Astrocyte (in vitro differentiated cells and primary cell): ENCODE measurements at regions not wholly inside any gene's neighbourhood (a gene's known extent, or its start where the extent isn't known, plus 50 kb on each side); places are given as distances from the start of the nearest gene placed in this dataset.

Experiments used
- DNase-seq: peaks from one replicate; pipeline ENCODE4 v3.0.0-alpha.2; 2010; ENCODE audit warnings: low read depth
- FAIRE-seq: peaks from 2 replicates; lab custom pipeline; 2011; peaks lifted over from hg19 to GRCh38; lab: Jason Lieb, UNC
- H2AFZ ChIP-seq: 2 replicates; pipeline ENCODE4 v1.6.0; 2012; ENCODE audit warnings: low read depth, low read length, inconsistent platforms
- H3K27ac ChIP-seq: 2 replicates; pipeline ENCODE4 v1.5.1; 2011; ENCODE audit warnings: low read depth, low read length, inconsistent platforms
- H3K27me3 ChIP-seq: 2 replicates; pipeline ENCODE4 v1.6.0; 2011; ENCODE audit warnings: low read length, inconsistent platforms; ENCODE audit not compliant: insufficient read depth
- H3K36me3 ChIP-seq: 2 replicates; pipeline ENCODE4 v1.5.1; 2011; ENCODE audit warnings: low read length, inconsistent platforms; ENCODE audit not compliant: insufficient read depth
- H3K4me1 ChIP-seq: 2 replicates; pipeline ENCODE4 v1.5.1; 2011; ENCODE audit warnings: low read length, inconsistent platforms; ENCODE audit not compliant: insufficient read depth
- H3K4me2 ChIP-seq: 2 replicates; pipeline ENCODE4 v1.6.0; 2012; ENCODE audit warnings: low read length, inconsistent platforms
- H3K4me3 ChIP-seq: 2 replicates; pipeline ENCODE4 v1.5.1; 2011; ENCODE audit warnings: low read depth, mild to moderate bottlenecking, low read length, inconsistent platforms; ENCODE audit not compliant: insufficient read depth
- H3K79me2 ChIP-seq: 2 replicates; pipeline ENCODE4 v1.6.0; 2012; ENCODE audit warnings: mild to moderate bottlenecking, low read length, inconsistent platforms; ENCODE audit not compliant: insufficient read depth
- H3K9ac ChIP-seq: 2 replicates; pipeline ENCODE4 v1.6.0; 2012; ENCODE audit warnings: mild to moderate bottlenecking, low read length, inconsistent platforms
- H3K9me3 ChIP-seq: 2 replicates; pipeline ENCODE4 v1.5.1; 2012; ENCODE audit warnings: low read depth, mild to moderate bottlenecking, low read length, inconsistent platforms; ENCODE audit not compliant: insufficient read depth
- H4K20me1 ChIP-seq: 2 replicates; pipeline ENCODE4 v1.6.0; 2012; ENCODE audit warnings: low read length, inconsistent platforms; ENCODE audit not compliant: insufficient read depth
- H3K27ac Mint-ChIP-seq: one replicate; pipeline ENCODE4 v1.8.0; 2021; ENCODE audit warnings: mild to moderate bottlenecking, mixed read lengths; ENCODE audit not compliant: unreplicated experiment
- H3K27me3 Mint-ChIP-seq: one replicate; pipeline ENCODE4 v1.8.0; 2021; ENCODE audit warnings: low read depth, mixed read lengths; ENCODE audit not compliant: unreplicated experiment
- H3K36me3 Mint-ChIP-seq: one replicate; pipeline ENCODE4 v1.8.0; 2021; ENCODE audit warnings: low read depth, mixed read lengths; ENCODE audit not compliant: unreplicated experiment
- H3K4me1 Mint-ChIP-seq: one replicate; pipeline ENCODE4 v1.8.0; 2021; ENCODE audit warnings: low read depth, mixed read lengths; ENCODE audit not compliant: unreplicated experiment
- H3K4me3 Mint-ChIP-seq: one replicate; pipeline ENCODE4 v1.8.0; 2021; ENCODE audit warnings: mild to moderate bottlenecking, moderate library complexity, mixed read lengths; ENCODE audit not compliant: unreplicated experiment
- H3K9me3 Mint-ChIP-seq: one replicate; pipeline ENCODE4 v1.8.0; 2021; ENCODE audit warnings: mild to moderate bottlenecking, mixed read lengths; ENCODE audit not compliant: unreplicated experiment
- CTCF ChIP-seq: IDR thresholded peaks from 2 replicates; pipeline ENCODE4 v1.5.1; 2011; ENCODE audit warnings: low read depth, mild to moderate bottlenecking, inconsistent platforms, low read length, moderate library complexity; ENCODE audit not compliant: insufficient read depth
- EZH2 ChIP-seq: IDR thresholded peaks from 2 replicates; pipeline ENCODE4 v1.6.1; 2012; ENCODE audit warnings: mild to moderate bottlenecking, low read length, inconsistent platforms; ENCODE audit not compliant: insufficient read depth

- Mint-ChIP-seq H3K9me3 (no peaks in the 10 kb centered on the region), H3K4me3 (no peak overlapping the region)
Measured at GRCh38 chr4:111720866-111721265, 424.4 kb upstream of the FAM241A start.

GRCh38 chr4:111722213-111722720 lies 423.0 kb upstream of the FAM241A start:
- no peak for TF ChIP-seq CTCF
- TF ChIP-seq EZH2: no peak
- H4K20me1 ChIP-seq: no peaks in the 10 kb centered on the region
- no peak overlapping the region for H3K27ac Mint-ChIP-seq

More at GRCh38 chr4:111720866-111721265, 424.4 kb upstream of the FAM241A start:
- H3K36me3 ChIP-seq: no peaks in the 10 kb centered on the region
- H3K27ac ChIP-seq: no peak overlapping the region
- H3K4me3 ChIP-seq: no peak overlapping the region
- no peaks in the 10 kb centered on the region for H3K9me3 ChIP-seq
- Mint-ChIP-seq H3K27me3 (no peaks in the 10 kb centered on the region), H3K27ac (no peak overlapping the region), H3K36me3 (no peaks in the 10 kb centered on the region), H3K4me1 (no peaks in the 10 kb centered on the region)
- TF ChIP-seq EZH2 (no peak), CTCF (no peak)
- H3K79me2 ChIP-seq: no peaks in the 10 kb centered on the region
- no peak overlapping the region for H3K4me2 ChIP-seq
- no peaks in the 10 kb centered on the region for H3K4me1 ChIP-seq
- no peaks in the 10 kb centered on the region for H4K20me1 ChIP-seq
- FAIRE-seq (no peak), DNase-seq (no peak)
- no peaks in the 10 kb centered on the region for H3K27me3 ChIP-seq
- no peak overlapping the region for H3K9ac ChIP-seq
- no peak overlapping the region for H2AFZ ChIP-seq

GRCh38 chr4:111736516-111736915 lies 408.7 kb upstream of the FAM241A start:
- Histone ChIP-seq H3K9me3 (no peaks in the 10 kb centered on the region), H3K36me3 (no peaks in the 10 kb centered on the region), H4K20me1 (no peaks in the 10 kb centered on the region), H3K4me3 (no peak overlapping the region), H3K9ac (no peak overlapping the region), H3K27ac (no peak overlapping the region), H3K79me2 (no peaks in the 10 kb centered on the region), H3K27me3 (no peaks in the 10 kb centered on the region), H2AFZ (no peak overlapping the region), H3K4me1 (no peaks in the 10 kb centered on the region), H3K4me2 (no peak overlapping the region)
- Mint-ChIP-seq H3K36me3 (no peaks in the 10 kb centered on the region), H3K4me1 (no peaks in the 10 kb centered on the region), H3K27ac (no peak overlapping the region), H3K27me3 (no peaks in the 10 kb centered on the region), H3K4me3 (no peak overlapping the region), H3K9me3 (no peaks in the 10 kb centered on the region)
- TF ChIP-seq CTCF: no peak
- TF ChIP-seq EZH2: no peak
- FAIRE-seq: no peak
- no peak for DNase-seq

More at GRCh38 chr4:111722213-111722720, 423.0 kb upstream of the FAM241A start:
- no peaks in the 10 kb centered on the region for H3K36me3 Mint-ChIP-seq
- H3K9me3 Mint-ChIP-seq: no peaks in the 10 kb centered on the region
- DNase-seq: no peak
- Histone ChIP-seq H3K9me3 (no peaks in the 10 kb centered on the region), H3K27me3 (no peaks in the 10 kb centered on the region), H3K79me2 (no peaks in the 10 kb centered on the region), H3K27ac (no peak overlapping the region), H3K9ac (no peak overlapping the region), H3K4me2 (no peak overlapping the region), H2AFZ (no peak overlapping the region), H3K4me1 (no peaks in the 10 kb centered on the region), H3K4me3 (no peak overlapping the region), H3K36me3 (no peaks in the 10 kb centered on the region)
- no peaks in the 10 kb centered on the region for H3K27me3 Mint-ChIP-seq
- H3K4me1 Mint-ChIP-seq: no peaks in the 10 kb centered on the region
- H3K4me3 Mint-ChIP-seq: no peak overlapping the region
- no peak for FAIRE-seq
